GM18502 (cell line): ENCODE measurements at regions not wholly inside any gene's neighbourhood (a gene's known extent, or its start where the extent isn't known, plus 50 kb on each side); places are given as distances from the start of the nearest gene placed in this dataset.
A peak's percentile ranks its signal among the peaks of the same experiment; 100 is the strongest.

Experiments
- ATAC-seq: cut with Tn5 transposase; IDR thresholded peaks from one replicate; pipeline ENCODE4 v1.9.1; 2021; ENCODE audit warnings: mild to moderate bottlenecking; ENCODE audit not compliant: unreplicated experiment, poor library complexity

DNA sequence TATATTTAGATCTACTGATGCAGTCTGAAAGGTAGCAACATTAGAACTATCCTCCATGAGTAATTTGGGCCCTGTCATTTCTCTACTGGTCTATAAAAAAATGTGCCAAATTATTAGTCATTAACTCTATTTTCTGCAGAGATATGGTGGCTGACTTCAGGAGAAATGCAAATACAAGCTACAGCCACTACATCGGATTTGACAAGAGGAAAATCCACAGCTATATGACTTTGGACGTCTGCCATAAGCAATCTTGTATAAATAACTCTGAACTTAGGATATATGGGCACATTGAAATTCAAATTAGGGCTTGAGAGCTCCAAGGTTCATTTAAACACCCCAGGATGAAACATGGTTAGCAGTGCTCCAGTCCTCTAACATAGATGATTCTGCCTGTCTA, 983.0 kb upstream of the LRFN5 start:
- no peak for ATAC-seq

DNA sequence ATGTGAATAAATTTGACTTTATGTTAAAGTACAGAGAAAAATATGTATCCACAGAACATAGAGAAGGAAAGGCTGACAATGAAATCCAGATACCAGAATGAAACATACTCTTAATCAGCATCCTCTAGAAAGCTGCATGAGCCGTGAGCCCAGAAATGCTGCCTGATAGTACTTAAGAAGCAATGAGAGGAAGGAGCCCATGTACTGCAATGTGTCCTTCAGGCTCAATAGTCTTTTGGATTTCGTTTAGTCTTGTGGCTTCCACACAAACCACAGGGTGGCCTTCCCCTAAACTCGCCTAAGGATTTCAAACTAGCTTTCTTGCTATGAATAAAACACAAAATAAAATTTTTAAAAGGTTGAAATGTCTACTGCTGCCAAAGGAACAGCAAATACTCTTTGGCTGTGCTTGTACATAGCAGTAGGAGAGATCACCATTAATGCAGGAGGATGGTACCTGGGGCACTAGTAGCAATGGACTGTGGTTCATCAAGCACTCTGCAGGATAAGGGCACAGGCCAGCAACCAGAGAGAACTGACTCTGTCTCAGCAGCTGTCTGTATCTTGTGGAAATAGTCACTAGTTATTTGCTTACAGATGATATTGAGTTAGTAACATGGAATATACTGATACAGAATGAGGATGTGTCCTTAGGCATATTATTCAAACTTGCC, 988.3 kb upstream of the LRFN5 start:
- ATAC-seq, result no peak

DNA sequence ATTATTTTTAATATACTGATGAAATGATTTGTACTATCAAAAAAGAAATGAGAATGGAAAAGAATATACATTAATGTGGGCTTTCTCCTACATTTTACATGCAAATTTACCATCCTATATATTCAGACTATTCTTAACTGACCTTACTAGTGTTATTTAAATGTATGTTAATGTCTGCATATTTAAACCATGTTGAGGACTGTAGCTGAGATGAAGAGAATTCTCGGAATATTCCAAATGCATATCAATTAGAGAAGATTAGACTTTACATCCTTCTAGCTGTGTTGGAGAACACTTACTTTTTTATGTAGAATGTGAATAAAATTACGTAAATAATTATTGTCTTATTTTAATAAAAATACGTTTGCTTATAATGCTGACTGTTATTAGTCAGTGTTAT, 990.1 kb upstream of the LRFN5 start:
- ATAC-seq, result no peak

DNA sequence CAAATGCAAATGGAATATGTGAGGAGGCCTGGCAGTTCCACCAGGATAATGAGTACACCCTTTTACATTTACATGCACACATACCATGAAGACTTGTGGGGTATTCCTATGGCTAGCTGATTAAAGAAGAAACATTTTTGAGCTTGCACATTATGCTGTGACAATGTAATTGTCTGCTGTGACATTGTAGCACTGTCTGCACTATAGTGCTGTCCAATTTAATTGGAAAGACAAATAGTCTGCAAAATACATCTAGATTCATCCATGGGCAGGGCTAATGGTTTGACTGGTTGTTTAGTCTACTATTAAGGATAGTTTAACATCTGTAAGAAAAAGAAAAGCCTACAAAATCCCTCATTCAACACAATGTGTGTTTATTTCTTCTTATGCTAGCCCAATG, 1005.6 kb upstream of the LRFN5 start:
- no peak for ATAC-seq

DNA sequence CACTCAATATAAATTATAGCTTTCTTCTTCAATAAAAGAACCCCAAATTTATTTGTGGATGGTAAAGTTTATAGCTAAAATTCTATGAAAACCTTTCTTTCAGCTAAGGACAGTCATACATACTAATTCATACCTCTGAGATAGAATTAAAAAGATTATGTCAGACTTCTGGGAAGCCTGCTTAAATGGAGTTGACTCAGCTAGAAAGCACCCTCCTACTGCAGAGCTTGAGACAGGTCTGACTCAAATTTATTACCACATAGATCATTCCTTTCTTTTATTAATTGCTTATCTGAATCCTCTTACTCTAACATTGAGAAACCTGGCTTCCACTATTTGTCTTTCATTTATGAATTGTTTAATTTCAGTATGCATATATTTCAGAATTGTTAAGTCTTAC, 1007.0 kb upstream of the LRFN5 start:
- no peak for ATAC-seq

DNA sequence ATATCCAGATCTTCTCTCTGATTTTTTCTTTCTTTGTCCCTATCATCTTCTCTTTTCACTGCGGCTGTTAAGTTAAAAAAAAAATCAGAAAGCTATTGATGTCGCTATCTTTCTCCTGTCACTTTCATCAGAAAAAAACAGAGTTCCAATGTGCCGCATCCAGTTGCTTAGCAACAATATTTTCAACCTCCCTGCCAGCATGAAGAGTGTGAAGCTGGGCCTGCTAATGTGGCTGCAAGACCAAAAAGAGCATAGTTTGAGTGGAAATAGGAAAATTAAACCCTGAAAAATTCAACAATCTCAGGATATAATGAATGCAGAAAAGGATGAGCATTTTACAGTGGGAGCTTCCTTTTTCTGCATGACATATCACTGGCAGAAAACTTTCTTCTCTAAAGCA, 1025.4 kb upstream of the LRFN5 start:
- no peak for ATAC-seq

DNA sequence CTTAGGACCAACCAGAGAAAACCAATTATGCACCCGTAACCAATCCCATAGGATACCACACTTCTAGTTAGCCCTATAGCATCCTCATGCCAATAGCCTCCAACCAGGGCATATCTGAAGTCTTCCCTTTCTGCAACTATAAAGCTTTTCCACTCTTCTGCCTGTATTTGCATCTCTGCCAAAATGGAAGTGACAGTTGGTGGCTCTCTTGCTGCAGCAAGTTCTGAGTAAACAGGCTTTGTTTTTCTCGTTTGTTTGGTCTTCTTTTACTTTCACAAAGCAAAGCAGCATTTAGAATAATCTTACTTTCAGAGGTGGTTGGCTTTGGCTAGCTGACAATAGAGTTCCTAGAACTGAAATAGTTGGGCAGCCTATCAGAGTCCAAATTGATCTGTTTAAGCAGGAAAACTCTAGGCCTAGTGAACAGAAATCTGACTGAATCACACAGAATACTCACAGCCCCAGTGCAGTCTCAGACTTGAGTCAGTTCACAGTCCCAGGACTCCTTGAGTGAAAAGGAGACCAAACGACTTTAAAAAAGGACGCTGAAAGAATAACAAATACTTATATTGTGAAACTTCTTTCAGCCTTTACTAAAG, 1029.7 kb upstream of the LRFN5 start:
- ATAC-seq, result no peak

DNA sequence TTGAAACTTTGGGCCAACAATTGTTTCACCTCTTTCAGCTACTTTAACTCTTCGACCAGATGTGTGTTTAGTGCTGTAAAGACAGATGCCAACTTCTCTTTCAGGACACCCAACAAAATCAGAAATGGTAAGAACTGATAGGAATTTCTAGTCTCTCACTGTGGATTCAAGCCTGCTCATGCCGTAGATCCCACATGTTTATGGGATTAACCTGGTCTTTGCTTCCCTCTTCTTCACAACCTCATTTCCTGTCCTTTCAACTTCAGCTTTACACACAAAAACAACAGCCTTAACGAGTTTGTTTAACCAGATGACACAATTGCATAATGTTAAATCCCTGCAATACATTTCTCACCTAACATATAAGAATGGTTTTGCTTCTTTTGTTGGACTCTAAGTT, 1031.9 kb upstream of the LRFN5 start:
- no peak for ATAC-seq

DNA sequence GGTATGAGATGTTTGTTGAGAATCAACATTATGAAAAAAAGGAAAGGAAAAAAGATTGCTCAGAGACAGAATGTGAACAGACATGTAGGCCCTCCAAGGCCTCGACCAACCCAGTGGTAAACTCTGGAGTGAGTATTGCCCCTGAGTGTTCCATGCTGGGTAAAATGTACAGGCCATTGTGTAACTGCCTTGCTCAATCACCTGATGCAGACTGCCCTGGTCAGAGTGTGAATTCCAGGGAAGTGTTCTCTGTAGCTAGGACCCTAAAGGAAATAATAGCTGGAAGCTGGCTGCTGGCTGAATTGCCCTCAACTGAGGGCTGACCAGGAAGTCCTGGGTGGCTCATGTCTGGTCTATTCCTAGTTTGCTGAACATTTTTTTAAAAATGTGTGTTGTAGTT, 1081.4 kb upstream of the LRFN5 start:
- no peak for ATAC-seq

DNA sequence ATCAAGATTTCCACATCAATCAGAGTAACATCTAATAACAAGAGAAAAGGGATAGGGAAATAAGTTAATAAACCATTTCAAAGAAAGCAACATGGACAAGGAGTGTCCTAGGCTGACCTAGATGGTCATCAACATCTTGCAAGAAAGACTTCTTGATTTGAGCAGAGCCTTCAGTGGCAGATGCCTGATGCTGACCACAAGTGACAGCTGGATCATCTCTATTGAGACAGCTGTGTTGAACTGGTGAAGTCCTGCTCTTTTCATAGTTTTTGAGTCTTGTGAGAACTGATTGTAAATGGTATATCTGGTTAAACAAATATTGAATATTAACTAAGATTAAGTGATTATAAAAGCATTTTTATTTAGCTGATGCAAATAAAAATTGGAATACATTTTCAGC, 1083.6 kb upstream of the LRFN5 start:
- ATAC-seq, result no peak

DNA sequence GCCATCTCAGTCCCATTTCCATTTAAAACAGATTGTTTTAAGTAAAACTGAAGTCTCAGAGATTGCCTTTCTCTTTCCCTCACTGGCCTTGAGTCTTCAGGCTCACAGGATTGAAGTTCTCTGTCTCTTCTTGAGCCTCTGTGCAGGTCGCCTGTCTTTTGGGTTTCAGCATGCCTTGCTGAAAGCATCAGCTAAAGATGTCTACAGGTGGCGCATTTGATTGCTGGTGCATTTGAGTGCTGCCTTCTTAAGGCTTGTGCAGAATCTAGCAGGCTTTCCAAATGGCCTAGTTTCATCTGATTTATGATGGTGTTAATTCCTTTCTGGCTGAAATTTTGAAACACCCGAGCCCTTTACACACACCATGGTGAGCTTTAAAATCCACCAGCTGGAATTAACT, 1062.2 kb upstream of the FBXO33 start:
- no peak for ATAC-seq

DNA sequence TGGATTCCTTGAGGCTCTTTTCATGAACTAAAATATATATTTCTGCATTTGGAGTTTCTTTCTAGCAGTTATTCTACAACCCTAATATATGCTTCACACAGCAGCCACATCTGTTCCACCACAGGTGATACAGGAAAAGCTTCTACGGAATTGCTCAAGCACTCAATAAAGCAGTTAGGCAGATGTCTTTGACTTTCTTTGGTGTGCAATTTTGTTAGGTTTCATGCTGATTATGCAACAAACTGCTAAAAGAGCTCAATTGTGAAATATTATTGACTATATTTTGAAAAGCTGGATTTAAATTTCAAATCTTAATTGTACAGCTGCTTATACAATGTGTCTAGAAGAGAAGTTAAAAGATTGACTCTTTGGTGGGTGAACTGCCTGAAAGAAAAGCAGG, 1055.6 kb upstream of the FBXO33 start:
- no peak for ATAC-seq

DNA sequence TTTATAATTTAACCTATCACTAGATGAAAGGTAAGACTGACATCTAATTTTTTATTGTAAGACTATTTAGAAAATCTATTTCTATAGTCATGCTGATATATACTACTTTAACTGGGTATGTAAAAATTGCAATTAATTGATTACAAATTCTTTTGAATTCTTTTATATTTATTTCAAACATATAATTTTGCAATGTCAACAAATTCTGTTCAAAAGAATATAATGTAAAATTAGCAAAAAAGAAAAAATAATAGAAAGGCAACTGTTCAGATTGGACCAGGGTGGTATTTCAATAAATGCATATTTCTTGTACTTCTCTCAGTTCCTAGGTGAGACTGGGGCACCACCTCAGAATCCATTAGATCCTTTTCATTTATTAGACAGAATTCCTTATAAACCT, 1053.5 kb upstream of the FBXO33 start:
- no peak for ATAC-seq

DNA sequence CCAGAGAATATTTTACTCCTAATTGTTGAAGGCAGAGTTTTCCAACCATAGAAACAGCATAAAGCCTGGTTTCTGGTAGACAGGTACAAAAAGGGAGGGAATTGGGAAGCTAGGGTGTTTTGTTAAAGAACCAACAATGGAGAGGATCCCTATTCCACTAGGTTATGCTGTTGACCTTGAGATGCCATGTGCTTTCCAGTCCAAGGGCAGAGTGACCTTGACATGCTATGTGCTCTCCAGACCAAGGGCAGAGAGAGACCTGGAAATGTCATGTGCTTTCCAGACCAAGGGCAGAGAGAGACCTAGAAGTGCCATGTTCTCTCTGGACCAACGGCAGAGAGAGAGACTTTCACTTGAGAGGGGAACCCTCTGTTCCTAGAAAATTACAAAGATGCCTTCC, 1043.8 kb upstream of the FBXO33 start:
- no peak for ATAC-seq

DNA sequence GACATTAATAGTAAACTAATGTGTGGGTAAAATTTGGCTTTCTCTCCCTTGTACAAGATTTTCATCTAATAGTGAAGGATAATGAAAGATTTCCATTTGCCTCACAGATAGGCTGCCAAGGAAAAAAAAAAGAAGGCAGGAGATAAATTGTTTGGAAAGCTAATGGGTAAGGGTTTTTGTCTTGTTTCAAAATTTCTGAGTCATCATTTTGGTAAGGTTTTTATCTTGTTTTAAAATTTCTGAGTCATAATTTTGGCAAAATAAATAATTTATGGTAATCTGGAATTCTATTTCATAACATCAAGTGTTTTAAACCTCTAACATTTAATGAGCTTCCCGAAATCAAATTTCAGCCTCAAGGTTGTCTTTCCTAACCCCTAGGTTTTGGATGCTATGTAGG, 1035.7 kb upstream of the FBXO33 start:
- no peak for ATAC-seq

DNA sequence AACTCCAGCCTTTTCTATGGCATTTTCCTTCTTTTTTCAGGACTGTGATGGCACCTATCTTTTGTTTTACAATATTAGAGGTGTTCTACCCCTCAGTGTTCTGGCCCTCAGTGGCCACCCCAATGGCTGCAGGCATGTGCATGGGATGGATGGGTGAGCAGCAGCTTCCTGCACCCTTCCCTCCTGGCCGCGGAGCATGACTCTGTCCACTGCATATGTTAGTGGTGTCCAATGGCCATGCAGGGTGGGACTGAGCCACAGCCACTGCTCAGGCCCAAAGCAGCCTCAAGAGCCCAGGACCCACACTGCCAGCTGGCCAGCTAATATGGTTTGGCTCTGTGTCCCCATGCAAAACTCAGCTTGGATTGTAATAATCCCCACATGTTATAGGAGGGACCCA, 1032.3 kb upstream of the FBXO33 start:
- ATAC-seq, result no peak

DNA sequence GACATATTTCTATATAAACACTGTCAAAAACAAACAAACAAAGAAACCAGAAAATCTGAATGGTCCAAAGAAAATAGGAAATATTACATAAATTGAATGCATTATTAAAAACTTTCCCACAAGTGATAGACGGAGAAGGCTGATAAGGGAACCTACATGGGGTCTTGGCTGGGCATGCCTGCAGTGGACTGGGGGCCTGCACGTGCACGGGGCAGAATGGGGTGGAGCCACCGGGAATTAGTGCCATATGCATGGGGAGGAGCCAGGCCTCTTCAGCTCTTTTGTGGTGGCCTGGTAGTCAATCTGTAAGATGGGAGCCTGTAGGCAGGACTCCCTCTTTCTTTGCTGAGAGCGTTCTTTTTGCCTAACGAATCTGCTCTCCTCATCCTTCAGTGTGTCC, 1031.7 kb upstream of the FBXO33 start:
- ATAC-seq, result no peak

DNA sequence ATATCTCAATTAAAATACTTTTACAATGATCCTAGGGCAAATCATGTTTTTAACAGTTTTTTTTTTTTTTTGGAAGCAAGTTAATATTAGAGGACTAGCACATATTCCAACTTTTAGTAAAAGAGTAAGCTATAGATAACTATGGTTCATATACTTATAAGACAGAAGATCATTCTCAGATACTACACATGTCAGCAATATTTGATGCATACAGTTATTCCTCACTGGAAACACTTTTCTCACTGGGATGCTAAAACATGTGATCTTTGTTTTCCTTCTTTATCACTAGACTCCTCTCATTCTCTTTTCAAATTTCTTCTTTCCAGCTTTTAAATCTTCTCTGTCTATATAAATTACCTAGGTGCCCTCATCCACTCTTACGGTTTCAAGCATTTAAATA, 1020.4 kb upstream of the FBXO33 start:
- no peak for ATAC-seq

DNA sequence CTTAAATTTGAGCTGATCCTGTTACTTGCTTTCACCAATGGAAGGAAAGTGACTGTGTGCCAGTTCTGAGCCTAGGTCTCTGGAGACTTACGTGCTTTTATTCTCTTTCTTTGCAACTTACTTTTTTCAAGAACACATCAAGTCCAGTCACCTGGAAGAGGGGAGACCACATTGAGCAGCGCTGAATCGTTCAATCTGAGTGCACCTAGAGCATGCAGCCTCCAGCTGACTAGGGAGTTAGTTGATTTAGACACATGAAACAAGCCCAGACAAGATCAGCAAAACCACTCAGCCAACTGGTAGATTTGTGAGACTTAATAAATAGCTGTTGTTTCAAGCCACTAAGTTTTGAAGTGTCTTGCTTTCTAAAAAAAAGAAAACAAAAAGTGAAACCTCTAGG, 1014.8 kb upstream of the FBXO33 start:
- no peak for ATAC-seq

DNA sequence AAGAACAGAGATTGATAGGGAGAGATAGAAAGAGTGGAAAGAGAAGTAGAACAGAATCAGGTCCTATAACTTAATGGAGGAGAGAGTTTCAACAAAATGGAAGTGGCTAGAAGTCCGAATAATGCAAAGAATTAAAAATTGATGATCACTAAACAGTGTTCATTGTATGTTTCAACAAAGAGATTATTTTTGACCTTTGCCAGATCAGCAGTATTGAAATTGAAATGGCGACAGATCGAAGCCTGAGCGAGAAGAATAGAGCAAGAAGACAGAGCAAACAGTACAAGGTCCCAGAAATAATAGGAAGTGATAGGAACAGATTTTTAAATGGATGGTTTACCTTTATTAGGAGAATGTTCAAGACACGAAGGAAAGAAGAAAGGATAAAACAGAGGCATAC, 1012.8 kb upstream of the FBXO33 start:
- ATAC-seq, result no peak

DNA sequence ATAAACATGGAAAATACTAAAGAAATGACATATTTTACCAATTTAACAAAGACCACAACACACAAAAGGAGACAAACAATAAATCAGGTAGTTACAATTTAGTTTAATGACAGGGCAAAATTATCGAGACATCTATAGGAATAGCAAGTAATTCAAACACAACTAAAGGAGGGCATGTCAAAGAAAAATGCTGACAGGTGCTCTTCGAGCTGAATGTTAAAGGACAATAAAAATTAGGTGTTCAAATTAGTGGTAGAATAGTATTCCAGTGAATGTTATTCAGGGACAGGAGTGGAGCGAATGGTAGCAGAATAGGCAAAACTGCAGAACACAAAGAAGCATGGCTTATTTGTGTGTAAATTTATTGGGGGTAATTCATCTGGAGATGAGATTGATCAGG, 1004.3 kb upstream of the FBXO33 start:
- no peak for ATAC-seq

DNA sequence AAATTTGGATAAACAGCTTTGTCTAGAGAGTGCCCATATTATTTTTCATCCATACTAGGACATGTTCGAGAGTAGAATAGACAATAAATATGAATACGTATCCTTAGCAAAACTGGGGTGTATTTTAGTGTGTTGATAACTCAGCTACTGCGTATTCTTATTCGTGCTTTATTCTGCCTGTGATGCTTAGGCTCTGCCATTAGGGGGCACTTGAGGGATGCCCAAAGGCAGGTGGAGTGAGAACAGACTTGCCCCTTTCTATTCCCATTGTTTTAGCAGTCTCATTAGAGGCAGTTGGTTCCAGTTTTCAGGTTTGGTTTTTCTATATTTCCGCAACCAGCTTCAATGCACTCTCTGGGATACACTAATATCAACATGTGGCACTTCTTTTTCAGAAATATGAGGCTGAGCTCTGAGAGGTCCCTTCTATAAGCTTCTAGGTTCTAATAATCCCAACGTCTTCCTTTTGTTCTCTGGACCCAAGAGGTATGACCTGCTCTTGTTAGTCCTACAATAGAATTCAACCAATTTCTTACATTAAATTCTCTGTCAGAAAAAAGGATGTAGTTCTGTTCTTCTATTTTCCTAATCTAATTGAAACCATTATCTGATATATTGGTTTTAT, 985.7 kb upstream of the FBXO33 start:
- ATAC-seq, result peak; percentile 84
